ENCODE measurements at regions not wholly inside any gene's neighbourhood (a gene's known extent, or its start where the extent isn't known, plus 50 kb on each side); places are given as distances from the start of the nearest gene placed in this dataset.

GRCh38 chr9:135242049-135242396, 154.6 kb downstream of the OLFM1 start:
- H3K4me3 ChIP-seq (ENCODE audit: low read depth, low read length) = no peak overlapping the region
- TF ChIP-seq CTCF (IDR thresholded peaks at IDR 0.05; ENCODE audit: insufficient read depth, low read length) = no peak
- no peak for DNase-seq (ENCODE audit: low read depth)

GRCh38 chr9:135242406-135242805, 154.9 kb downstream of the OLFM1 start:
- no peak overlapping the region for H3K4me3 ChIP-seq (ENCODE audit: low read depth, low read length)
- no peak for TF ChIP-seq CTCF (IDR thresholded peaks at IDR 0.05; ENCODE audit: insufficient read depth, low read length)
- DNase-seq (ENCODE audit: low read depth) = no peak

GRCh38 chr9:135243201-135244190, 156.0 kb downstream of the OLFM1 start:
- no peak for DNase-seq (ENCODE audit: low read depth)
- H3K4me3 ChIP-seq (ENCODE audit: low read depth, low read length) = no peak overlapping the region
- TF ChIP-seq CTCF (IDR thresholded peaks at IDR 0.05; ENCODE audit: insufficient read depth, low read length) = no peak

- no peak for DNase-seq (ENCODE audit: low read depth)
- TF ChIP-seq CTCF (IDR thresholded peaks at IDR 0.05; ENCODE audit: insufficient read depth, low read length) = no peak
- H3K4me3 ChIP-seq (ENCODE audit: low read depth, low read length) = no peak overlapping the region
These were observed 157.1 kb downstream of the OLFM1 start for GRCh38 chr9:135244271-135245221.

- DNase-seq (ENCODE audit: low read depth) = no peak
- TF ChIP-seq CTCF (IDR thresholded peaks at IDR 0.05; ENCODE audit: insufficient read depth, low read length) = no peak
These were observed 158.2 kb downstream of the OLFM1 start for GRCh38 chr9:135245482-135246247.

More at GRCh38 chr9:135245482-135246247, 158.2 kb downstream of the OLFM1 start:
- no peak overlapping the region for H3K4me3 ChIP-seq (ENCODE audit: low read depth, low read length)

Measured in fibroblast of the aortic adventitia (primary cell).